ENCODE measurements at regions not wholly inside any gene's neighbourhood (a gene's known extent, or its start where the extent isn't known, plus 50 kb on each side); places are given as distances from the start of the nearest gene placed in this dataset.

DNA sequence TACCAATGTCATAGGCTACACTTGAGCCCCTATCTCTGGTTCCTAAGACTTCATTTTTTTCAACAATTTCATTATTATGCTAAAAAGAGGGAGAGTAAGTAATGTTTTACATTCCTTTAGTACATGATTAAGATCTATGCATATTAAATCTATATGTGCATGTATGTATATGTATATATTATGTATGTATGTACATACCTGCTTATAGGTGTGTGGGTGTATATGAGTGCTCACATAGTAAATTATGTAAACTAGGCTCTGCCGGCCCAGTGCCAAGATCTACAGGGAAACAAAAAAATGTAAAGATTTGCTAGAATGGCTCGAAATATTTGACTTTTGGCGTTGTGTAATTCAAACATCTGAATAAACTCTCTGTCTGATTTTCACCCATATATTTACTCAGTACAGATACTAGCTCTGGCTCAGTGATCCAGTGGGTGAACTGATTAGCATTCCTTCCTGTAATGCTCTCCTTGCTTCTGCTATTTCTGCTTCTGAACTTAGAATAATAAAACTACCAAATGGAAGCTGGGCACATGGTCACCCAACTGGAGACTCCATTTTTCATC lies 113.1 kb upstream of the FGGY start:
- no peak overlapping the region for H3K27ac ChIP-seq
- H3K4me3 ChIP-seq, result no peak overlapping the region
- DNase-seq, result no peak
- no peaks in the 10 kb centered on the region for H3K9me3 ChIP-seq
- no peaks in the 10 kb centered on the region for H3K27me3 ChIP-seq
- H3K36me3 ChIP-seq, result no peaks in the 10 kb centered on the region
- WGBS, 2 donors, result 29 to 55% methylated on average over 3 of the region's 3 CpGs
- peaks cover 0 to 24% (median 22%) of the 10 kb centered on the region in 4 donors for H3K4me1 ChIP-seq
- TF ChIP-seq, protein P1, sequence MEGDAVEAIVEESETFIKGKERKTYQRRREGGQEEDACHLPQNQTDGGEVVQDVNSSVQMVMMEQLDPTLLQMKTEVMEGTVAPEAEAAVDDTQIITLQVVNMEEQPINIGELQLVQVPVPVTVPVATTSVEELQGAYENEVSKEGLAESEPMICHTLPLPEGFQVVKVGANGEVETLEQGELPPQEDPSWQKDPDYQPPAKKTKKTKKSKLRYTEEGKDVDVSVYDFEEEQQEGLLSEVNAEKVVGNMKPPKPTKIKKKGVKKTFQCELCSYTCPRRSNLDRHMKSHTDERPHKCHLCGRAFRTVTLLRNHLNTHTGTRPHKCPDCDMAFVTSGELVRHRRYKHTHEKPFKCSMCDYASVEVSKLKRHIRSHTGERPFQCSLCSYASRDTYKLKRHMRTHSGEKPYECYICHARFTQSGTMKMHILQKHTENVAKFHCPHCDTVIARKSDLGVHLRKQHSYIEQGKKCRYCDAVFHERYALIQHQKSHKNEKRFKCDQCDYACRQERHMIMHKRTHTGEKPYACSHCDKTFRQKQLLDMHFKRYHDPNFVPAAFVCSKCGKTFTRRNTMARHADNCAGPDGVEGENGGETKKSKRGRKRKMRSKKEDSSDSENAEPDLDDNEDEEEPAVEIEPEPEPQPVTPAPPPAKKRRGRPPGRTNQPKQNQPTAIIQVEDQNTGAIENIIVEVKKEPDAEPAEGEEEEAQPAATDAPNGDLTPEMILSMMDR (IDR thresholded peaks at IDR 0.05), result no peak
- TF ChIP-seq POLR2AphosphoS5 (IDR thresholded peaks at IDR 0.05) (no peak), EP300 (IDR thresholded peaks at IDR 0.05) (no peak), POLR2A (IDR thresholded peaks at IDR 0.05) (no peak)
- intact Hi-C loops (cut with DNase I), result no loop called here

DNA sequence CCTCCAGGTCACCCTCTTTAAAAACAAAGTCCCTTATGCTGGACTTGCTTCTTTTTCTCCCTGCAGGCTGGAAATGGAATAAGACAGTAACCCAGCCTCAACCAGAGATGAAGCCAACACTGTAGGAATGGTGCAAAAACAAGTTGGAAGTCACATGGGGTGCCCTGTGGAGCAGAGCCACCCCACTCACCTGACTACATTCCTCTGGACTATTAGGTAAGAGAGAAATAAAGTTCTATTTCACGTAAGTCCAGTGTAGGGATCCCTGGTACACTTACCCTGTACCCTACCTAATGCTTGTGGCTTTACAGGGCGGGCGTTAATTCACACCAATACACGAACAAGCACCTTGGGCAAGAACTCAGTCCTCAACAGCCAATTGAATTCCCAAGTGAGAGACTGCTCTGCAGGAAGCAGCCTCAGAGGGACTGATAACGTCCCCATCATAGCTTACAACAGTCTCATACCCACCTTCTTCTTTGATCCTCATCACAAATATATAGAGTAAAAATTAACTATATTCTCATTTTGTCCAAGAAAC lies 112.5 kb upstream of the FGGY start:
- no peak for DNase-seq
- Histone ChIP-seq H3K27me3 (no peaks in the 10 kb centered on the region), H3K27ac (no peak overlapping the region), H3K4me1 (peaks cover 0 to 19% (median 18%) of the 10 kb centered on the region in 4 donors), H3K36me3 (no peaks in the 10 kb centered on the region), H3K4me3 (no peak overlapping the region), H3K9me3 (no peaks in the 10 kb centered on the region)
- no peak for TF ChIP-seq POLR2A (IDR thresholded peaks at IDR 0.05)
- TF ChIP-seq EP300 (IDR thresholded peaks at IDR 0.05), result no peak
- TF ChIP-seq, protein P1 (IDR thresholded peaks at IDR 0.05), result no peak
- no peak for TF ChIP-seq POLR2AphosphoS5 (IDR thresholded peaks at IDR 0.05)
- intact Hi-C loops (cut with DNase I), result no loop called here
- WGBS, 2 donors, result 94 to 97% methylated on average over 5 of the region's 5 CpGs

DNA sequence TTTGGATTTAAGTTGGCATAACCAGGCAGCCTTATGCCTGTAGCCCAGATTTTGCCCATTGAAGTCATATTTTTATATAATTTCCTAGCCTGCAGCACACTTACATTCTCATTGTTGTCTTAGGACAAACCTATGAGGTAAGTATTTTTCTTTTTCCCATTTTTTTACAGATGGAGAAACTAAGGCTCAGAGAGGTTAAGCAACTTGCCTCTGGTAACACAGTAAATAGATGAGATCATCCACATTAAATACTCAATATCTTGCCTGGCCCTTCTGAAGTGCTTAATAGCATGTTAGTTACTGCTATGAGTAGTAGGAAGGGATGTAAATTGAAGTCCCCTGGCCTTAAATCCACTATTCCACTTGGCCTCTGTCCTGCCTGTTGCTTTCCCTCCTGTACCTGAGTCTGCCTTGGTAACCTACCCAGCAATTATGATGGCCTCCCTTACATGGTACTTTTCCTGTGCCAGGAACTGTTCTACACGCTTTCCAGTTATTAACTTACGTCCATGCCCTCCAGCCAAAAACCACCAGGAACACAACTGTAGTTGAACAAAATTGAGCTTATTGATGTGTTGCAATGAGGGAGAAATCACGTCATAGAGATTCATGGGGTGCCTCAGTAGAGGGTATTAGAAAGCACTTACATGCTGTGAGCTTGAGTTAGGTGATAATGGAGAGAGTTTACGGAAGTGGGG lies 111.6 kb upstream of the FGGY start:
- Histone ChIP-seq H3K4me3 (no peak overlapping the region), H3K36me3 (no peaks in the 10 kb centered on the region), H3K27ac (no peak overlapping the region), H3K9me3 (no peaks in the 10 kb centered on the region), H3K4me1 (peaks cover 0 to 10% (median 9%) of the 10 kb centered on the region in 4 donors), H3K27me3 (no peaks in the 10 kb centered on the region)
- no peak for DNase-seq
- TF ChIP-seq POLR2A (IDR thresholded peaks at IDR 0.05), result no peak
- TF ChIP-seq EP300 (IDR thresholded peaks at IDR 0.05), result no peak
- TF ChIP-seq POLR2AphosphoS5 (IDR thresholded peaks at IDR 0.05), result no peak
- TF ChIP-seq, protein P1 (IDR thresholded peaks at IDR 0.05), result no peak
- intact Hi-C loops (cut with DNase I), result no loop called here
- WGBS, 2 donors, result 95 to 98% methylated on average over 4 of the region's 4 CpGs

DNA sequence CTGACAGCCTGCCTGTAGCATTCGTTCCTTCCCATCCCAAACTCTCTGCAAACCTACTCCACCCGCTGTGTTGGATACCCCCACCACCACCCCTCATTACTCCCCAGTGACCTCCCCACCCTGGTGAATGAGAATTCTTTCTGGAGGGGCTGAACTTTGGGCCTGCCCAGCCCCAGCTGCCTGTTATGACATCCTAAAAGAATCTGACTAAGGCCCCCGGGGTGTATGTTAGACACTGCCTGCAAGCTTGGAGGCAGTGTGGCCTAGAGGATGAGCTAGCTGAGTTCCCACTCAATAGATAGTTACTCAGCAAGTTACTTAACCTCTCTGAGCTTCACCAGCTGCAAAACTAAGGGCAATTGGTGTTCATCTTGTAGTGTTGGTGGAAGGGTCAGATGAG lies 110.2 kb upstream of the FGGY start:
- Histone ChIP-seq H3K4me1 (no peaks in the 10 kb centered on the region), H3K36me3 (no peaks in the 10 kb centered on the region), H3K27ac (no peak overlapping the region), H3K9me3 (no peaks in the 10 kb centered on the region), H3K27me3 (no peaks in the 10 kb centered on the region), H3K4me3 (no peak overlapping the region)
- no peak for DNase-seq
- intact Hi-C loops (cut with DNase I), result no loop called here
- 77 to 82% methylated on average over 3 of the region's 3 CpGs for WGBS, 2 donors
- TF ChIP-seq EP300 (IDR thresholded peaks at IDR 0.05), result no peak
- TF ChIP-seq POLR2A (IDR thresholded peaks at IDR 0.05), result no peak
- TF ChIP-seq, protein P1 (IDR thresholded peaks at IDR 0.05), result no peak
- no peak for TF ChIP-seq POLR2AphosphoS5 (IDR thresholded peaks at IDR 0.05)

Data from sigmoid colon (tissue), 6 donors.